Activated CD8-positive, alpha-beta memory T cell treated with anti-CD3 and anti-CD28 coated beads for 24 hours (primary cell): ENCODE measurements at regions not wholly inside any gene's neighbourhood (a gene's known extent, or its start where the extent isn't known, plus 50 kb on each side); places are given as distances from the start of the nearest gene placed in this dataset.
"Not testable (repeated sequence)": the region's sequence is repeated elsewhere in the genome, so short reads cannot be mapped to it uniquely, and the experiment has no call there.

Experiments
- DNase-seq: peaks from one replicate; pipeline ENCODE4 v3.0.0-alpha.2; 2020

DNA sequence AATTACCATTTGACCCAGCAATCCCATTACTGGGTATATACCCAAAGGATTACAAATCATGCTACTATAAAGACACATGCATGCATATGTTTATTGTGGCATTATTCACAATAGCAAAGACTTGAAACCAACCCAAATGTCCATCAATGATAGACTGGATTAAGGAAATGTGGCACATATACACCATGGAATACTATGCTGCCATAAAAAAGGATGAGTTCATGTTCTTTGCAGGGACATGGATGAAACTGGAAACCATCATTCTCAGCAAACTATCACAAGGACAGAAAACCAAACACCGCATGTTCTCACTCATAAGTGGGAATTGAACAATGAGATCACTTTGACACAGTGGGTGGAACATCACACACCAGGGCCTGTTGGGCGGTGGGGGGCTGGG is 83.9 kb upstream of the MAP3K1 start:
- not testable (repeated sequence) for DNase-seq

DNA sequence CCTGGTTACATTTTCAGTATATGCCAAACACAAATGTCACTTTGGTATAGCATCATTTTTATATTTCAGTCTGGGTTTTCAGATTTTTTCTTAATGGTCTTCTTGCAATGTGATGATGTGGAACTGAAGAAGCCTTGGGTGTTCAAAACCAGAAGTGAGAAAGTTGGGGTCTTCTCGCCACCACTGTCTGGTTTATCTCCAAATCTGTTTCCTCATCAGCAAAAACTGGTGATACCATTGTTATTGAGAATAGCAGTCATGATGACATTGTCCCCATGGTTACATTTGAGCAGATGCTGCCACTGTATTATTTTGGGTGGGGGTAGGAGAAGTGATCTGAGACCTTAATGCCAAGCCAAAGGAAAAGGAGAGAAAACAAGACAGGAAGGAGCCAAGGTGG is 85.9 kb upstream of the MAP3K1 start:
- DNase-seq, result no peak

DNA sequence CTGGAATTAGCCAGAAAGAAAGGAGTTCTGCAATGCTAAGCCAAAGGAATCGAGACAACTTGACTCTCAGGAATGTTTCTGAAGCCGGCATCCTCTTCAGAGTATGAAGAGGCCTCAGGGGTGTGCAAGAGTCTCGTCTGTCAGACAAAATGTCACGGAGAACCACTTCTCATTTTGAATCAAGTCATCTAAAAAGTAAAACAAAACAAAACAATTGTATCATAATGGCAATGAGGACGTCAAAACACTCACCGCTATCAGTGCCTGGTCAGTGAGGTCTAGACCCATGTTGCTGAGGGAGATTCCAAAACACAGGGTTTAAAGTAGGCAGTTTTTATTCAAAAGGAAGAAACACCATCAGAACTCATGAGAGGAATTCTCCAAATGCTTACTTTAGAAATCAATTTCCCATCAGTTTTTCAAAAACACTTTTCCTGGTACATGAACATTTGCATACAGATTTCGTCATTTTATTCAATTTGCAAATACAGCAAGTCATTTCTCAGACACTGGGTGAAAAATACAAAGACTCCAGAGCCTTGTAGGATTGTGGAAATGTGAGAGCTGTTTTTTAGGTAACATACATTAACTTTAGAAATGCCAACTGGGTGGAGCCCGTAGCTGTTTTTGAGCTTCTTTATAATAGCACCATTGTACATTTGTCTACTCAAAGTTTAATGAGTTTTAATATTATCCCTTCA is 89.5 kb upstream of the MAP3K1 start:
- DNase-seq, result no peak

DNA sequence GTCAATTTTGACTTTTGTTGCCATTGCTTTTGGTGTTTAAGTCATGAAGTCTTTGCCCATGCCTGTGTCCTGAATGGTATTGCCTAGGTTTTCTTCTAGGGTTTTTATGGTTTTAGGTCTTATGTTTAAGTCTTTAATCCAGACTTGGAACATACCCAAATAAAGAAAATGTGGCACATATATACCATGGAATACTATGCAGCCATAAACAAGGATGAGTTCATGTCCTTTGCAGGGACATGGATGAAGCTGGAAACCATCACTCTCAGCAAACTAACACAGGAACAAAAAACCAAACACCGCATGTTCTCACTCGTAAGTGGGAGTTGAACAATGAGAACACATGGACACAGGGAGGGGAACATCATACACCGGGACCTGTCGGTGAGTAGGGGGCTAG is 90.5 kb upstream of the MAP3K1 start:
- DNase-seq, result not testable (repeated sequence)

DNA sequence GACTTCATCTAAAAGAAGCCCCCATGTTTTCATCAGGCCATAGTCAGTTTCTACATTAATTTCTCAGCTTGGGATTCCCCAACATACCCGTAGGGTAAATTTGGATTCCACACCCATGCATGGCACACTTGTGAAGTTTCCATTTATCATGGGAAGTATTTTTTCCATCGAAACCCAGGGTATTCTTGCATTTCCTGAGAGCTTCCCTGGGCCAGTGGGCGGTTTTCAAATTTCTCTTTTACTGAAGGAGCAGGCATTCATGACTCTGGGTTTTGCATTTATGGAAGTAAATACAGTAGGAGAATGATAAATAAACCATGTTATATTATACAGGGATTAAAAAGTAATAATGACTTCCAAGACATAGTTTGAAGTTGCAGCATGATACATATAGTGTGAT is 93.0 kb upstream of the MAP3K1 start:
- no peak for DNase-seq

DNA sequence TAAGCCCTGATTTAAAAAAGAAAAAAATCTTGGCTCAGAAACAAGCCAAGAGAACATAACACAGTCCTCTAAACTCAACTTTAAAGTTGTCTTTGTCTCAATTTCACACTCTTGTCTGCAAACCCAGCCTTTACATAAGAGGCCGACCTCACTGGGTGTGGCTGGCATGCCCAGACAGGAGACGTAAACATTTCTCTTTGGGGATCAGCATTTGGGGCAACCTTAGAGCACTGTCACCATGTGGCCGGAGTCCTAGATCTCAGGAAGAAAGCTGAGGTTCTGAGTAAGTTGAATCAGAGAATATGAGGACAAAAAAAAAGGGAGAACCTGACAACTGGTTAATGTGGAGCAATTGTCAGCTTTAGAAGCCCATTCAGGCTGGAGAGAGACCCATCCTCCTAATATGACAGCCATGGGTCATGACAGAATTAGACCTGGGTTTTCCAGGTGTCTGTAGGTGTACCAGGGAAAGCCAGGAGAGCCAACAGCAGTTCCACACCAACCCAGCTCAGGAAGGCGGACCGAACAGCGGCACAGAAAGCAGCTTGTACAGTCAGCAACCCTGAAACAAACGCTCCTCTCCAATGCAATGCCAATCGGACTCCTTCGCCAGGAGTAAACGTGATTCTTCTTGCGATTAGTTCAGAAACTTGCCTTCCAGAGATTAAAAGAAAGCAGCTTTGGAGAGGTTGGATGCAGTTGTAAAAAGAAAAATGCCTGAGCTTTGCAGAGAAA is 97.9 kb upstream of the MAP3K1 start:
- DNase-seq, result no peak

DNA sequence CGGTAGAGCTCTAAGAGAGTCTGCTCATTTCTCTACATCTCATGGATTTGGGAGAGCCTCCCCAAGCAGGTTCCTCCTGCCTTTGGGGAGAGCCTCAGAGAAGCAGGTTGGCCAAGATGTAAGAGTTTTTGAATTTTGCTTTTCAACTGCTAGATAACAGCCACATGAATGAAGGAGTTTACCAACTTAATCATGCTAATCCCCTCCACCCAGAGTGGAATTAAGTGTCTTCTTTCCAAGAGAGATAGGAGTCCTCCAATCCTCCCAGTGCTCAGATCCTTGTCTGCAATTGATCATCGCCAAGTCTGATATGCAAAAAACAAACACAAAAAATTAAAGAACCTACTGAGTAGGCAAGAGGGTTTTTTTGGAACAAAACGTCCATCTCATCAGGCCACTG is 99.4 kb upstream of the MAP3K1 start:
- DNase-seq, result no peak

DNA sequence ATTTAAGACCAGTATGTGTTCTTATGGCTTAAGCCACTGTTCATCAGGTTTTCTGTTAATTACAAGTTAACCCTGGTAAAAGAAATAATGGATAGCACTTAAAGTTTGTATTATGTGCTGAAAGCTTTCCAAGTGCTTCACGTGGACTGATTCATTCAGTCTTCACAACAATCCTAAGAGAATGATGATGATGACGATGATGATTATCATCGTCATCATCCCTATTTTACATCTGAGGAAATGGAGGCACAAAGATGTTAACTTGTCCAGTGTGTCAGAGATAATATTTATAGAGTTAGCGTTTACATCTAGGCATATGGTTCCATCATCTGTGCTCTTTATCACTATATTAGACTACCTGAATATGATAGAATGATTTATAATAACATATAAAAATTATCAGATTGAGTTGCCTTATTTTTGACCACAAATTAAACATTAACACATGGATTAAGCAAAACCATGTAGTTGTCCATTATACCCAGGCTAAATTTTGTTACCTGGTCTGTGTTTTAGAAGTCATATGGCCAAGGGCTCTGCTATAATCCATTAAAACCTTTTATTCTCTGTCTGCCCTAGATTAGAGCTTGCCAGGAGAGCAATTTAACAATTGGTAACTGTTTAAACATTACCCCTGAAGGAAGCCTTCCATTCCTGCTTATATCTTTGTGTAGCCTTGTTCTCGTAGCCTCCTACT is 102.3 kb upstream of the MAP3K1 start:
- DNase-seq, result no peak

DNA sequence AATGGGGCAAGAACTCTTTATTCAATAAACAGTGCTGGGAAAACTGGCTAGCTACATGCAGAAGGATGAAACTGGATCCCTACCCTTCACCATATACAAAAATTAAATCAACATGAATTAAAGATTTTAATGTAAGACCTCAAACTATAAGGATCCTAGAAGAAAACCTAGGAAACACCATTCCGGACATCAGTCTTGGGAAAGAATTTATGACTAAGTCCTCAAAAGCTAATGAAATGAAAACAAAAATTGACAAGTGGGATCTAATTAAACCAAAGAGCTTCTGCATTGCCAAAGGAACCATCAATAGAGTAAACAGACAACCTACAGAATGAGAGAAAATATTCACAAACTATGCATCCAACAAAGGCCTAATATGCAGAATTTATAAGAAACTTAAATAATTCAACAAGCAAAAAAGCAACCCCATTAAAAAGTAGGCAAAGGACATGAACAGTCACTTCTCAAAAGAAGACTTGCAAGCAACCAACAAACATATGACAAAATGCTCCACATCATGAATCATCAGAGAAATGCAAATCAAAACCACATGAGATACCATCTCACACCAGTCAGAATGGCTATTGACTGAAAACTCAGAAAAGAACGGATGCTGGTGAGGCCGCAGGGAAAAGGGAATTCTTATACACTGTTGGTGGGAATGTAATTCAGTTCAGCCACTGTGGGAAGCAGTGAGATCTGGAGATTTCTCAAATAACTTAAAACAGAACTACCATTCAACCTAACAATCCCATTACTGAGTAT is 104.3 kb upstream of the MAP3K1 start:
- DNase-seq, result no peak

DNA sequence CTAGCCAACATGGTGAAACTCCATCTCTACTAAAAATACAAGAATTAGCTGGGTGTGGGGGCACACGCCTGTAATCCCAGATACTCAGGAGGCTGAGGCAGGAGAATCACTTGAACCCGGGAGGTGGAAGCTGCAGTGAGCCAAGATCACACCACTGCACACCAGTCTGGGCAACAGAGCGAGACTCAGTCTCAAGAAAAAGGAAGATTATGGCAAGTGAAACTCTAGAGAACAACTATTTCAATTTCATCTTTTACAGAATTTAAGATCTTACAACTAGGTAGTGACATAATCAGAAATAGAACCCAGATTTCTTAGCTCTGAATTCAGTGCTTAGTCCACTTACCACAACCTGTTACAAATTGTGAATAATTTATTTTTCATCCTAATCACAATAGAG is 108.8 kb upstream of the MAP3K1 start:
- DNase-seq, result no peak

DNA sequence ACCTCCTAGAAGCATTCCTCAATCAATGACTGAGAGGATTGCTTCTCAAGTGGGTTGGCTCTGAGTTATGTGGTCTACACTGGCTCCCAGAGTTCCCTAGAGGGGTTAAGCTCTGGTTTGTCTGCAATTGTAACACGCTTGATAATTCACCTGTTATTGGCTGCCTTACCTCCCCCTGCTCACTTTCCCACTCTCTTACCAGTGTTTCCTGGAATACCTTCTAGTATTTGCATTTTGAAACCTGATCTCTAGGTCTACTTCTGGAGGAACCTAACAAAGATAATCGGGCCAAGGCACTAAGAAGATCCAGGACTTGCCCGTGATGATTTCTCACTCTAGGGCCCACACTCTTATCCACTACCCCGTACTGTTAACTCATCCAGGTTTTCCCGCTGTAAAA is 110.1 kb upstream of the MAP3K1 start:
- no peak for DNase-seq

DNA sequence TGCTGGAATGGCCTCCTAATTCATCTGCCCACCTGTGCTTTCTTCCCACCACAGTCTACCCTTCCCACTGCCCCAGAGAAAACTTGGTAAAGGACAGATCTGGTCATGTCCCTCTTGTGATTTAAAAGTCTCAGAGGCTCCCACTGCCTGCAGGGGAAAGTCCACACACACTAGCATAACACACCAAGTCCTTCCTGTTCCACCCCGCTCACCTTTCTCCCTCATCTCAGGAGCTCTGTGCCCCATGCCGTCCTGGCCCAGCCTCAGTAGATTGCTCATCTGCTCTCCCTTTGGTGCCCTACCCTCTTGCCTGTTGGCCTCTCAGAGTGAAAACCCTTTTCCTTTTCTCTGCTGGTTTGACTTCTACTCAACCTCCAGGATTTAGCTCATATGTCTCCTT is 111.4 kb upstream of the MAP3K1 start:
- DNase-seq, result no peak

DNA sequence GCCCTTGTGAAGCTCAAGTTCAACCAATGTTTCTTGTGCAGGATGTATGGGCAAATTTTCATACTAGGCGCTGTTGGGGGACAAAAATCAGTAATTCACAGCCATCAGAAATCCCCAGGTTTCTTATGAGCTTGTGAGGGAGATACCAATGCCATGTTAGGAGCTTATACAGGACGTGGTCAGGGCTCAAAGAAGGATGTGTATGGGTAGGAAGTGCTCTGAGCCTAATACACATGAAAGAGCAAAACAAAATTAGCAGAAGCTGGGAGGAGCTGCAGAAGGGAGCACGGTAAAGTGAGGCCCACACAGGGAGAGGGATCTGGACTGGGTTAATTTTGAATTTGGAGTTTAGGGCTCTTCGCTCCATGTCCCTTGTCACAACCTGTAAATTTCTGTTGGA is 114.6 kb upstream of the MAP3K1 start:
- DNase-seq, result no peak

DNA sequence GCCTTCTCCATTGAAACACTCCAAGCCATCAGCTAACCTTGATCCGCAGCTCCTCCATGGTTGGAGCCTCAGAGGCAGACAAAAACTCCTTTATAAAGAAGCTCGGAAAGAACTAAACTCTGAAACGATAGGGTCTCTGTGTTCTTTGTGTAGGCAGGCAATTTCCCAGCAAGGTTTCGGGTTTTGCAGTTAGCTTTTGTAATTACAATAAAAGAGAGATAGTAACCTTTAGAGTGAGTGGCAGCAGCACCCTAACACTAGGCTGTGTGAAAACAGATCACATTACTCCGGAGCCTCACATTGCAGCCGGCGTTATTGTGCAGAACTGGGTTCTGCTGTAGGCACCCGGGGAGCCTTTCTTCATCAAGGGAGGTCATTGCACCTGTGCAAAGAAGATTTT is 115.8 kb upstream of the MAP3K1 start:
- no peak for DNase-seq

DNA sequence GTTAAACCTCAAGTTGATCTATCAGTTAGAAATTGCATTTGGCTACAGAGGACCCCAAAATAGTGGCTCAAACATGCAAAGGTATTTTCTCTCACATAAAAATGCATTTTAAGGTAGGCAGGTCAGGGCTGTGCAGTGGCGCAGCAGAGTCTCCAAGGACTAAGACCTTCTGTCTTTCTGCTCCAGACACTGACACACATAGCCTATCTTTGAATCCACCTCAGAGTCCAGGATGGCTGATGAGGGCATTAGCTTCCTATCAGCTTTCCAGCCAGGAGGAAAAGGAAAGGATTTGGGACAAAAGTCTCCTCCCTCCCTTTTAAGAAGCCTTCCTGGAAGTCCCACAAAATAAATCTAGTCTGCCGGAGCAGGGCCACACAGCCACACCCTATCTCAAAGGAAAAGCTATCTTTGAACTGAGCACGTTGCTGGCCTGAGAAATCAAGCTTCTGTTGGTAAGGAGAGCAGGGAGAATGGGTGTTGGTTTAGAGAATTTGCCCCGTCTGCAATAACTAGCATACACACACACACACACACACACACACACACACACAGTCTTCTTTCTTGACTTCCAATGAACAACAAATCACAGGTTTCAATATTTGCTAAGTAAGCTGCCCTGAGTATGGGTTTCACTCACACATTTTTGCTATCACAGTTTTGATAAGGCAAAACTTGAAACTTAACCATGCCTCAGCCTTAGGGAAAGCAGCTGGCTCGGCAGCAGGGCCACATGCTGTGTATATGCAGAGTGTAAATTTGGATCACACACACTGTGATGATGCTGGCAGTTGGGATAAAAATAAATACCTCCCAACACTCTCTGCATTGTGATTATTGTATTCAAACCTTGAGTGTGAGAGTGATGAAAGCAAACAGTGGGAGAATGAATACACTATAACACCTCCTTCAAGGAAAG is 116.6 kb upstream of the MAP3K1 start:
- DNase-seq, result no peak

DNA sequence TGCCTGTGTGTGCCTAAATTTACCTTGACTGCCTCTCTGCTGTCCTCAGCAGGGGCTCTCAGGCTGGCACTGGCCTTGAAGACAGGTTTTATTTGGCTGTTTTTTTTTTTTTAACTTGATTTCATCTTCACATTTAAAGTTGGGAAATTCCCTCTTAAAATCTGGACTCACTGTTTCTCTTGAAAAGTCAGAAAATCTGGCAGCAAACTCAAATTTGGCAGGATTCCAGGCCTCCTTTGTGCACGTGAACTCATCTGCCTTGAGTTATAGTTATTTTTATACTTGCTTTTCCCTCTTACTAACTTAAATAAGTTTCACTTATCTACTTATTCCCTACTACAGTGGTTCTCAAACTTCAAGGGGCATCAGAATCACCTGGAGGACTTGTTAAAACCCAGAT is 118.4 kb upstream of the MAP3K1 start:
- DNase-seq, result no peak

DNA sequence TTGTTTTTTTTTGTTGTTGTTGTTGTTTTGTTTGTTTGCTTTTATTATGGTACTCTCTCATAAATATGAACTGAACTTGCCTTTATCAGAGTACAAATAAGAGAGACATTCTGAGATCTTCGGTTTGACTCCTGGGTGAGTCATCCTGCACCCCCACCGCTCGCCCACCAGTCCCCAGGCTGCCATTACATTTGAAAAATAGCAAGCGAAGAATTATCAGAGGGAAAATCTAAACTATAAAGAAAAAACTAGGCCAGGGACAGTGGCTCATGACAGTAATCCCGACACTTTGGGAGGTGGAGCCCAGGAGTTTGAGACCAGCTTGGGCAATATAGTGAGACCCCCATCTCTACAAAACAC is 122.1 kb upstream of the MAP3K1 start:
- DNase-seq, result no peak

DNA sequence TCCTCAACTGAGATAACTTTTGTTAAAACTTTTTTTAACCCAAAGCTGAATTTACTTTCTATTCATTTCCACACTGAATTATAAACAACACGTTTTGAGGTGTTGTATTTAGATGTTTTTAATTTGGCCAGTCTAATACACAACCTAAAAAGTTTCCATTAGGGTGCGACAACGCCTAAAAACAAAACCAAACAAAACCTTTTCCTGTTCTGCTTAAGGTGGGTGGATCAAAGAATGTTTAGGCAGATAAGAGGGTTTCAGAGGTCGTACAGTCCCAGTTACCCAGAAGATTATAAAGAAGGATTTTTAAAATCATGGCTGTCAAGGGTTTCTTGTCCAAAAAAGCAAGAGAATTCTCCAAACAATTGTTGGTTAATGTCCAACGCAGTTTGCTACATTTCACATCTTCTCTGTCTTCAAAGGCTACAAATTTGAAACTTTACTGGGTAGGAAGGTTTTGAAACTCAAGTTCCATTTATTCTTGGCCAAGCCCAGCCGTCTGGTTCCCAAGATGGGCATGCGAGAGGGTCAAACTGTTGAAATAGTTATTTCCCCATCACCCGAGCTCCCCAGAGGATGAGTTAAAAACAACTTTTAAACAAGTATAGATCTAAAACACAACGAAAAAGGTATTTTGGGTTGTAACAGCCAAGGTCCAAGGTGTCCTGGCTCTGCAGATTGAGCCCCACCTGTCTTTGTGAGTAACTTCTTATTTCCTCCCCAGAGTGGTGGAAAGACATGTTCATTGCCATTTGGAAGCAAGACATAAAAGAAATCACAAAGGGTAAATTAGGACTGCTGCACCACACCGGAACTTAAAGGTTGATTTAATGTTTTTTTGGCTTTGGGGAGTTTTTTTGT is 122.8 kb upstream of the MAP3K1 start:
- DNase-seq, result no peak

DNA sequence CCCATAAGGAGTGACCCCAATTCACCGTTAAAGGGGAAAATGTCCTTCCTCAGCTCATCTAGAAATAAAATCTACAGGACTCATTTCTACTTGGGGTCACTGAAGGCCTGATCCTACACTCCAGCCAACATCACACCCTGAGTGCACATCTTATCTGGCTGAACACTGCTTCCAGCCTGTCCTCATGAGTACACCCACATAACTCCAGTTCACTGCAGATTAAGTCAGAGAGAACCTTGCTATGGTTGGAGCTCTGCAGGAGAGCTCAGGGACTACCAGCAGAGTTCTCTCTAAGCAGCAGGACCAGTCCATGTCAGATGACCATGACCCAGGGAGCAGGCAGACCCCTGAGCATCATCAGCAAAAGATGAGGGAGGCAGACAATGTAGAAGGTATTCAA is 126.9 kb upstream of the MAP3K1 start:
- DNase-seq, result no peak

DNA sequence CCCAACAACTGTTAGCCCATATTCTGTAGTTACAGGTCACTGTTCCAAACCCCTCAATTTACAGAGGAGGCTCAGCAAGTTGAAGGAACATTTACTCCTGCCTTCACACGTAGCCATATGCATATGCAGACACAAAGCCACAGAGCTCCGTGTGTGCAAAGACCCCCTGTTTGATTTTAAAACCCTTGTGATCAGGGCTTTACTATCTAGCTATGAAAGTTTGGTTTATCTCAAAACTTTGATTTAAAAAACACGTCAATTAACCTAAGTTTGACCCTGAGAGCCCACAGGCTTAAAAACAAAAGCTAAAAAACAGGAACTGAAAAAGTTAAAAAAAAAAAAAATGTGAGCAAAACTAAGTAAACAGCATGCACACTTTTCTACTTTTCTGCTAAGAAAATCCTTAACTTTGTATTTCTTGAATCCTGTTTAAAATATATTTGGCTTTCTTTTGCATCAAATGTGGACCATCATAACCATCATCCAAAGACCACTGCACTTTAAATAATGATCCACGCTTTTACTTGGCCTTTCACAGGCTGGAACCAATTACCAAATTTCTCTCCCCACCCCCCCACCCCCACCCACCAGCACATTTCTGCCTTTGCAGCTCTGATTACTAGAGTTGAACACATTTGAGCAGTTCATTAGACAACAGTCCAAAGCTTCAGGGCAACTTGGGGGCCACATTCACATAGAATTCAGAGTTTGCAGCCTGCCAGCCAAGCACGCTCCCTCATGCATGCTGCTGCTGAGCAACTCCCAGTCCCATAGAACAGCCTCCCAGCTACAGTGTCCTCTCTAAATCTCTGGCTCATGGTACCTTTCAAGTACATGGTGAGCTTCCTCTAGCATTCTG is 128.8 kb upstream of the MAP3K1 start:
- no peak for DNase-seq
